Neuronal stem cell (in vitro differentiated cells): ENCODE measurements at regions not wholly inside any gene's neighbourhood (a gene's known extent, or its start where the extent isn't known, plus 50 kb on each side); places are given as distances from the start of the nearest gene placed in this dataset.
A peak's percentile ranks its signal among the peaks of the same experiment; 100 is the strongest.

Source experiments
- DNase-seq: peaks from one replicate; pipeline ENCODE4 v3.0.0-alpha.2; 2013; ENCODE audit warnings: low spot score
- H2AFZ ChIP-seq: one replicate; pipeline ENCODE4 v1.6.1; 2013; ENCODE audit warnings: mild to moderate bottlenecking, low read length, inconsistent platforms
- H2AK5ac ChIP-seq: 2 replicates; pipeline ENCODE4 v1.6.1; 2013; ENCODE audit warnings: low read depth, mild to moderate bottlenecking, inconsistent platforms, low read length, moderate library complexity, mixed read lengths
- H2BK120ac ChIP-seq: 2 replicates; pipeline ENCODE4 v1.6.1; 2013; ENCODE audit warnings: low read depth, mild to moderate bottlenecking, inconsistent platforms, low read length, moderate library complexity, mixed read lengths
- H2BK12ac ChIP-seq: one replicate; pipeline ENCODE4 v1.6.1; 2013; ENCODE audit warnings: low read length, inconsistent platforms
- H2BK15ac ChIP-seq: 2 replicates; pipeline ENCODE4 v1.6.1; 2013; ENCODE audit warnings: mild to moderate bottlenecking, low read length, inconsistent platforms, mixed read lengths
- H2BK5ac ChIP-seq: one replicate; pipeline ENCODE4 v1.6.1; 2013; ENCODE audit warnings: inconsistent platforms, mild to moderate bottlenecking, low read length, moderate library complexity
- H3K14ac ChIP-seq: one replicate; pipeline ENCODE4 v1.6.1; 2013; ENCODE audit warnings: low read length, inconsistent platforms
- H3K18ac ChIP-seq: 2 replicates; pipeline ENCODE4 v1.6.1; 2013; ENCODE audit warnings: low read length, inconsistent platforms
- H3K23ac ChIP-seq: 2 replicates; pipeline ENCODE4 v1.6.1; 2013; ENCODE audit warnings: low read depth, mild to moderate bottlenecking, mixed read lengths, low read length, inconsistent platforms; ENCODE audit not compliant: poor library complexity
- H3K27ac ChIP-seq: replicated peaks from 3 replicates; pipeline ENCODE4 v1.5.1; 2013; ENCODE audit warnings: low read length, inconsistent platforms
- H3K27me3 ChIP-seq, 3 experiments: 2 replicates each; pipeline ENCODE4 v1.6.1; 2013; ENCODE audit warnings: low read length in 3 of 3, mild to moderate bottlenecking in 2 of 3, inconsistent platforms in 1 of 3, low read depth in 1 of 3, mixed read lengths in 1 of 3, moderate library complexity in 1 of 3; ENCODE audit not compliant: control insufficient read depth in 3 of 3, insufficient read depth in 3 of 3
- H3K36me3 ChIP-seq, 2 donors: replicated peaks in 1 of 2; 2 replicates each; pipeline ENCODE4 v1.6.1; 2013; ENCODE audit warnings: low read length in 2 of 2; ENCODE audit not compliant: control insufficient read depth in 2 of 2, insufficient read depth in 2 of 2
- H3K4ac ChIP-seq: 2 replicates; pipeline ENCODE4 v1.6.1; 2013; ENCODE audit warnings: inconsistent platforms, mild to moderate bottlenecking, low read length, moderate library complexity
- H3K4me1 ChIP-seq, 2 donors: 1 replicate in 1 of 2; 2 replicates in 1 of 2; pipeline ENCODE4 v1.6.1; 2013; ENCODE audit warnings: low read length in 2 of 2, low read depth in 1 of 2; ENCODE audit not compliant: control insufficient read depth in 2 of 2, insufficient read depth in 1 of 2
- H3K4me2 ChIP-seq: one replicate; pipeline ENCODE4 v1.6.1; 2013; ENCODE audit warnings: mild to moderate bottlenecking, low read length, inconsistent platforms; ENCODE audit not compliant: insufficient read depth, poor library complexity, severe bottlenecking
- H3K4me3 ChIP-seq, 2 donors: 2 replicates each; pipeline ENCODE4 v1.5.1; 2013; ENCODE audit warnings: low read length in 2 of 2, mild to moderate bottlenecking in 2 of 2, inconsistent platforms in 1 of 2, moderate library complexity in 1 of 2
- H3K79me1 ChIP-seq: one replicate; pipeline ENCODE4 v1.6.1; 2013; ENCODE audit warnings: low read depth, mild to moderate bottlenecking, inconsistent platforms, low read length, moderate library complexity
- H3K9ac ChIP-seq: one replicate; pipeline ENCODE4 v1.6.1; 2013; ENCODE audit warnings: mild to moderate bottlenecking, low read depth, low read length, inconsistent platforms; ENCODE audit not compliant: poor library complexity
- H3K9me3 ChIP-seq, 2 donors: replicated peaks in 1 of 2; 2 replicates each; pipeline versions ENCODE3 to v1.6.1; 2013; ENCODE audit warnings: low read length in 2 of 2, mild to moderate bottlenecking in 2 of 2, inconsistent platforms in 1 of 2, low read depth in 1 of 2, mixed read lengths in 1 of 2, moderate library complexity in 1 of 2; ENCODE audit not compliant: control insufficient read depth in 2 of 2, insufficient read depth in 1 of 2
- H4K8ac ChIP-seq: one replicate; pipeline ENCODE4 v1.6.1; 2013; ENCODE audit warnings: low read depth, mild to moderate bottlenecking, inconsistent platforms, low read length, moderate library complexity
- H4K91ac ChIP-seq: one replicate; pipeline ENCODE4 v1.6.1; 2013; ENCODE audit warnings: low read length, low read depth, mild to moderate bottlenecking, inconsistent platforms; ENCODE audit not compliant: poor library complexity
- WGBS, 2 donors: extraction: QIAGEN DNeasy Blood & Tissue Kit; methylation state at CpG; one replicate each; pipeline ENCODE4 v1.1.7; 2013; ENCODE audit warnings: missing lambda C conversion rate in 2 of 2, mixed read lengths in 1 of 2; ENCODE audit not compliant: insufficient read length in 2 of 2, insufficient replicate concordance in 1 of 2; ENCODE audit errors: extremely low coverage in 2 of 2; 5-methylcytosine and 5-hydroxymethylcytosine counted together

DNA sequence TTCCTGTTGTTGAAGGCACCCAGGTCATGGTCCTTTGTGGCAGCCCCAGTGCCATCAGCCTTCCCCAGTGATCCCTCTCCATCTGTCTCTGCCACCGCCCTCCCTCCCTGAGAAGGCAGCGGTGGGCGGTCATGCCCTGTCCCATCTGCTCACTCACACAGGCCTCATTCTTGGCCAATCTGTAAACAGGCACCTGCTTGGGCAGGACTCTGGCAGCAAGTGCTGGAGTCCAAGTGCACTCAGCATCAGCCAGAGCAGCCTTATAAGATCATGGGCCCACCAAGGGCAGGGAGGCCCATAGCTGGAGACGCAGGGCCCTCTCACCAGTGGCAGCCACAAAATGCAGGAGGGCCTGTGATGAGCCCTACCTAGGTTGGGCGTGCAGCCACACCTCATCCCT lies 140.9 kb downstream of the TWIST2 start:
- Histone ChIP-seq H2AFZ (no peak overlapping the region), H2BK120ac (no peak overlapping the region), H3K79me1 (no peaks in the 10 kb centered on the region), H3K14ac (peak overlapping the region; percentile 77), H3K4me2 (no peak overlapping the region), H3K23ac (no peak overlapping the region), H3K4me1 (peaks cover 12 to 14% of the 10 kb centered on the region in 2 donors), H2BK5ac (no peak overlapping the region), H3K36me3 (no peaks in the 10 kb centered on the region), H2BK12ac (no peak overlapping the region), H4K91ac (no peak overlapping the region), H2BK15ac (peak overlapping the region; percentile 69), H2AK5ac (no peak overlapping the region), H3K4me3 (no peak overlapping the region), H3K9ac (peak overlapping the region; percentile 73), H3K9me3 (no peaks in the 10 kb centered on the region), H3K18ac (peak overlapping the region; percentile 35), H3K27me3 (peaks cover 0 to 8% (median 0%) of the 10 kb centered on the region in 3 experiments), H4K8ac (no peak overlapping the region), H3K4ac (no peak overlapping the region), H3K27ac (no peak overlapping the region)
- no CpG with 5 or more reads among the region's 5 CpGs for WGBS, 2 donors
- DNase-seq: no peak

DNA sequence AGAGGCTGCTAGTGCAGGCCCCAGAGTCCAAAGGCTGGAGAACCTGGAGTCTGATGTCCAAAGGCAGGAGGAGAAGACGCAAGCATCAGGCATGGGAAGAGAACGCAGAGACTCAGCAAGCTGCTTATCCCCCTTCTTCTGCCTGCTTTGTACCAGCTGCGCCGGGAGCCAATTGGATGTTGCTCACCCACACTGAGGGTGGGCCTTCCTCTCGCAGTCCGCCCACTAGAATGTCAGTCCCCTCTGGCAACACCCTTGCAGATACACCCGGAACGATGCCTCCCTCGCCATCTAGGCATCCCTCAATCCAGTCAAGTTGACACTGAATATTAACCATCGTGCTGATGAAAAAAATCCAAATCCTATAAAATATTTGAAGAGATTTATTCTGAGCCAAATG lies 141.6 kb downstream of the TWIST2 start:
- H2BK5ac ChIP-seq: no peak overlapping the region
- H2AFZ ChIP-seq: no peak overlapping the region
- H3K23ac ChIP-seq: no peak overlapping the region
- H2BK15ac ChIP-seq: no peak overlapping the region
- H2BK120ac ChIP-seq: no peak overlapping the region
- peaks cover 0 to 4% of the 10 kb centered on the region in 2 donors for H3K9me3 ChIP-seq
- no peaks in the 10 kb centered on the region for H3K79me1 ChIP-seq
- no peak overlapping the region for H3K14ac ChIP-seq
- no peak overlapping the region for H4K91ac ChIP-seq
- WGBS, 2 donors: no CpG with 5 or more reads among the region's 10 CpGs
- H4K8ac ChIP-seq: no peak overlapping the region
- no peak for DNase-seq
- no peak overlapping the region for H3K4ac ChIP-seq
- H3K4me2 ChIP-seq: no peak overlapping the region
- no peak overlapping the region for H3K9ac ChIP-seq
- no peaks in the 10 kb centered on the region for H3K36me3 ChIP-seq
- H2BK12ac ChIP-seq: no peak overlapping the region
- H2AK5ac ChIP-seq: no peak overlapping the region
- no peak overlapping the region for H3K18ac ChIP-seq
- no peak overlapping the region for H3K27ac ChIP-seq
- no peak overlapping the region for H3K4me3 ChIP-seq
- H3K27me3 ChIP-seq: peaks cover 0 to 8% (median 0%) of the 10 kb centered on the region in 3 experiments
- peaks cover 12 to 14% of the 10 kb centered on the region in 2 donors for H3K4me1 ChIP-seq

DNA sequence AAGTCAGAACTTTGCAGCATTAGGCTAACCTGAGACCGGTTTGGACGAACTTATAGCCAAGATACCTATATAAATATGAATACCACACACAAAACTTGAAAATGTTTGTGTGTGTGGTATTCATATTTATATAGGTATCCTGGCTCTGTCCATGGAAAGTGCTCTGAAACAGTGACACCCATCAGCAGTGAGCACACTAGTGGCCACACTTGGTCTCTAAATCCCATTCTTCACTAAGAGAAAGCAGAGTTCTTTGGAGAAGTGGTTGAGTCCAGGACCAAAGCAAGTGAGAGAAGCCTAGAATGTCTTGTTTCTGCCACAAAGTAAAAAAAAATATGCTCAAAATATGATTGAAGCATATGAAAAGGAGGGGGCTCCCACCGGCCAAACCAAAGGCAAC lies 146.5 kb downstream of the TWIST2 start:
- WGBS, 2 donors: no CpG with 5 or more reads among the region's 3 CpGs

DNA sequence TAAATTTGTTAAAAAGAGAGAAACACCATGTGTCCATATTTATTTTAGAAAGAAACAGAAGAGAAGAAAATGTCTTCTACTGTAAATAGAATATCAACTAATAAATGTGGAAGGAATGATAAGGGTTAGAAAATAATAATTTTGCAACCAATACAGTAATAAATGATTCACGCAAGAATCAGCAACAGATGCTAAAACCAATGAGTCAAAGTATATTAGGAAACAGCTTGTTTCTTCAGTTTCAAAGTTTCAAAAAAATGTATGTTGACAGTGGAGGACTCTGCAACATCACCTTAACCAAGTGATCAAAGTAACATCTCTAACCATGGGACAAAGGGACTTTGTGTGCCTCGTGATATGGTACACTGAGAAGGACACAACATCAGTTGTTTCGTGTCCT lies 147.0 kb downstream of the TWIST2 start:
- Histone ChIP-seq H2BK5ac (no peak overlapping the region), H2AFZ (no peak overlapping the region), H3K27me3 (peaks cover 0 to 5% (median 0%) of the 10 kb centered on the region in 3 experiments), H2BK12ac (no peak overlapping the region), H3K14ac (no peak overlapping the region), H3K23ac (no peak overlapping the region), H3K9me3 (peaks cover 0 to 4% of the 10 kb centered on the region in 2 donors), H2BK15ac (no peak overlapping the region), H4K91ac (no peak overlapping the region), H3K4me3 (no peak overlapping the region), H3K4me1 (no peaks in the 10 kb centered on the region), H3K36me3 (no peaks in the 10 kb centered on the region), H2BK120ac (no peak overlapping the region), H3K9ac (no peak overlapping the region), H4K8ac (no peak overlapping the region), H2AK5ac (no peak overlapping the region), H3K4ac (no peak overlapping the region), H3K79me1 (no peaks in the 10 kb centered on the region), H3K27ac (no peak overlapping the region), H3K18ac (no peak overlapping the region), H3K4me2 (no peak overlapping the region)
- no CpG with 5 or more reads among the region's 3 CpGs for WGBS, 2 donors
- DNase-seq: no peak

More for the DNA sequence above, 146.5 kb downstream of the TWIST2 start:
- Histone ChIP-seq H2AFZ (no peak overlapping the region), H3K27me3 (peaks cover 0 to 5% (median 0%) of the 10 kb centered on the region in 3 experiments), H3K4me3 (no peak overlapping the region), H4K8ac (no peak overlapping the region), H3K36me3 (no peaks in the 10 kb centered on the region), H3K18ac (no peak overlapping the region), H3K4ac (no peak overlapping the region), H3K23ac (no peak overlapping the region), H3K9me3 (peaks cover 0 to 4% of the 10 kb centered on the region in 2 donors), H2BK120ac (no peak overlapping the region), H3K4me2 (no peak overlapping the region), H3K79me1 (no peaks in the 10 kb centered on the region), H3K9ac (no peak overlapping the region), H3K14ac (no peak overlapping the region), H2BK12ac (no peak overlapping the region), H2BK5ac (no peak overlapping the region), H3K4me1 (no peaks in the 10 kb centered on the region), H2AK5ac (no peak overlapping the region), H2BK15ac (no peak overlapping the region), H3K27ac (no peak overlapping the region), H4K91ac (no peak overlapping the region)
- no peak for DNase-seq
